ENCODE measurements at regions not wholly inside any gene's neighbourhood (a gene's known extent, or its start where the extent isn't known, plus 50 kb on each side); places are given as distances from the start of the nearest gene placed in this dataset.

DNA sequence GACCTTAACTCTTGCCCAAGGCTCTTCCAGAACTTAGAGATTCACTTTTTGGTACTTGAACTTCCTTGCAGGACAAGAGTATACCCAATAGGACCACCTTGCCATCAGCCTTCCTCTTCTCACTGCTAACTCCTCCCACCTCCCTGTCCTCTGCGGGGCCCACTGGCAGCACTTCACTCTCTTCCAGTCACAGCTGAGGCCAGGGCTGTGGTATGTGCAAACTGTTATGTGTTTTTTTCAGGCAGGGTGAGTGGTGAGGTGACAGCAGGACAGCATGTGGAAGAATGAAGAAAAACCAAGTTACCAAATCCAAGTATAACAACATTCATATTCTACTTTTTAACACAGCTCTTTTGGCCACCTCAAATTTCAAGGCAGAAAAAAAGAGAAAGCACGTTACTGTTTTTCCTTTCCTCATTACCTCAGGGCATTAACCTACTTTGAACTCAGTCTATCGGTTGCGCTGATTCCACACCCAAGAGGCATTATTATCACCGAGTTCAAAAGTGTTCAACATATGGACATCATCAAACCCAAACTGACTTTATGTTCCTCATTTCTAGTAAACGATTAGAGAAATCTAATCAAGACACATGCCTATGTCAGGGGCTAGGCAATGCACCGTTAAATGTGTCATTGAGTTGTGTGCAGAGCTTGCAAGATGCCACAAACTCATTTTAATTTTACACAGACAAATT is 605.2 kb upstream of the SYT4 start:
- TF ChIP-seq FOXP2 (optimal IDR thresholded peaks at IDR 0.05; ENCODE audit: control extremely low read depth, extremely low read length, insufficient read depth) (no peak), POLR2AphosphoS5 (IDR thresholded peaks at IDR 0.05; ENCODE audit: borderline replicate concordance, low read depth, low read length) (no peak), EZH2 (IDR thresholded peaks at IDR 0.05) (no peak)
- DNase-seq (ENCODE audit: low read depth, low spot score), result no peak
- H3K9me3 ChIP-seq (ENCODE audit: low read depth, low read length), result no peaks in the 10 kb centered on the region

DNA sequence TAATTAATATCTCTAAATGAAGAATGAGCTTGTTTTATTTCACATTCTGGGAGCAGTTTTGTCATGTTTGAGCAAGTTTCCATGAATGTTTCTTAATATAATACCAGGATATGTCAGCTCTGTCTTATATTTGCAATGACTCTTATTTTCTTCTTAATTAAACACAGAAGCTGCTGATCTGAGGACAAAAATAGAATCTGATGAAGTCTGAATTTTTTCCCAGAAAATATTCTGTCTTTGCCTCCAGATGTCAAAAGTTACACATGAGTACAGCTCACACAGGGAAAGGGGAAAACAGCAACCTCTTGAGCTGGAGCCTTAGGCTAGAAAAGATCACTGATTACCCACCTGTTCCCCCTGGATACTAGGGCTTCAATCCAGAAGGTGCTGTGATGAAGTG is 606.6 kb upstream of the SYT4 start:
- no peak overlapping the region for H3K4me3 ChIP-seq
- DNase-seq (ENCODE audit: low read depth, low spot score), result no peak
- H3K27ac ChIP-seq, result no peak overlapping the region
- no peak overlapping the region for H3K9ac ChIP-seq (ENCODE audit: insufficient read length)
- TF ChIP-seq FOXP2 (optimal IDR thresholded peaks at IDR 0.05; ENCODE audit: control extremely low read depth, extremely low read length, insufficient read depth) (no peak), POLR2AphosphoS5 (IDR thresholded peaks at IDR 0.05; ENCODE audit: borderline replicate concordance, low read depth, low read length) (no peak), EZH2 (IDR thresholded peaks at IDR 0.05) (no peak)
- no peaks in the 10 kb centered on the region for H3K36me3 ChIP-seq (ENCODE audit: insufficient read depth, low read length)
- H3K9me3 ChIP-seq (ENCODE audit: low read depth, low read length), result no peaks in the 10 kb centered on the region

More for the DNA sequence above, 605.2 kb upstream of the SYT4 start:
- H3K9ac ChIP-seq (ENCODE audit: insufficient read length), result no peak overlapping the region
- H3K36me3 ChIP-seq (ENCODE audit: insufficient read depth, low read length), result no peaks in the 10 kb centered on the region
- no peak overlapping the region for H3K4me3 ChIP-seq
- H3K27ac ChIP-seq, result no peak overlapping the region

DNA sequence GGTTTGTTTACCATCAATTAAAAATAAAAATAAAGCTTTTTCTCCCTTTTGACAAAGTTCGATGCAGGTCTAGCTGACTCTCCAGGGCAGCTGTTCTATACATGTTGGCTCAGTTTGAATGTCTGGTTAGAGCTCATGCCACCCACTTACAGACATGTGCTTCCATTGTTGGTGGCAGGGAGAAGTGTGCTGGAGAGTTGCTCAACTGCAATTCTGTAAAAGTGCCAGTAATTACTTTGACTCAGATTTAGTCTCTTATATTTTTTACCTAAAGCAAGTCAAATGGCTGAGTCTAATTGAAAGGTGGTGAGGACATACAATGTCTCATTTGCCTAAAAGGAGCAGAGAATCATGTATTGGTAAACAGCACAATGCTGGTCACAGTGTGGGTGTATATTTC is 609.1 kb upstream of the SYT4 start:
- no peak for DNase-seq (ENCODE audit: low read depth, low spot score)
- TF ChIP-seq EZH2 (IDR thresholded peaks at IDR 0.05) (no peak), POLR2AphosphoS5 (IDR thresholded peaks at IDR 0.05; ENCODE audit: borderline replicate concordance, low read depth, low read length) (no peak), FOXP2 (optimal IDR thresholded peaks at IDR 0.05; ENCODE audit: control extremely low read depth, extremely low read length, insufficient read depth) (no peak)
- no peak overlapping the region for H3K4me3 ChIP-seq
- no peak overlapping the region for H3K9ac ChIP-seq (ENCODE audit: insufficient read length)
- H3K27ac ChIP-seq, result no peak overlapping the region
- H3K36me3 ChIP-seq (ENCODE audit: insufficient read depth, low read length), result no peaks in the 10 kb centered on the region
- H3K9me3 ChIP-seq (ENCODE audit: low read depth, low read length), result no peaks in the 10 kb centered on the region

DNA sequence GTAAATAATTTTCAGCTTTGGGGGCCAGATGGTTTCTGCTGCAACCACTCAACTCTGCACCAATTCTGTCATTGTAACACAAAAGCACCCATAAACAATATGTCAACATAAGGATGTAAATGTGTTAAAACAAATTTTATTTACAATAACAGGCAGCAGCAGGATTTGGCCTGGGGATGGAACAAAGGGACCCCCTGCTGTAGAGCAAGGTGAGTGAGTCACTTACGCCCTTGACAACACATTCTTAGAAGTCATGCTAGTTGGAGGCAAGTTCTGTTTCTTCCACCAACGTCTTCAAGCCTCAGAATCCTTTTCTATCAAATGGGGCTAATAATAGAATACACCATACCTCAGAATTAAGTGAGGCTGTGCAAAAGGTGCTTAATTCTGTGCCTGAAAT is 610.2 kb upstream of the SYT4 start:
- Histone ChIP-seq H3K4me3 (no peak overlapping the region), H3K9me3 (ENCODE audit: low read depth, low read length) (no peaks in the 10 kb centered on the region), H3K27ac (no peak overlapping the region), H3K36me3 (ENCODE audit: insufficient read depth, low read length) (no peaks in the 10 kb centered on the region), H3K9ac (ENCODE audit: insufficient read length) (no peak overlapping the region)
- TF ChIP-seq EZH2 (IDR thresholded peaks at IDR 0.05) (no peak), POLR2AphosphoS5 (IDR thresholded peaks at IDR 0.05; ENCODE audit: borderline replicate concordance, low read depth, low read length) (no peak), FOXP2 (optimal IDR thresholded peaks at IDR 0.05; ENCODE audit: control extremely low read depth, extremely low read length, insufficient read depth) (no peak)
- DNase-seq (ENCODE audit: low read depth, low spot score), result no peak

DNA sequence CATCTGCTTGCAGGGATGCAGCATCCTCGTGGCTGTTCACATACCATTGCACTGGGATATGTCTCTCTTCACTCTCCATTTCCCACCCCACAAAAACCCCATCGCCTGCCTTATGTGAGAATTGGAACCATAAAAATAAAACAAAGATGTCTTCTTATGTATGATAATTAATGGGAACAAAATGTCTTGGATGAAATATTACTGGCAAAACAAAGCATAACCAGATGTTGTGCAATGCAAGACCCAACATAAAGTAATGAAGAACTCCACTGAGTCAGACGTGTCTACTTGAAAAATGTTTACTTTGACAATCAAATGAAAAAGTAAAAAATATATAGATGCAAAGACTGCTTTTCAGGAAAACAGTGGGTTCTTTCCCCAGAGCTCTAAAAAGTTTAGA is 611.3 kb upstream of the SYT4 start:
- H3K9me3 ChIP-seq (ENCODE audit: low read depth, low read length), result no peaks in the 10 kb centered on the region

DNA sequence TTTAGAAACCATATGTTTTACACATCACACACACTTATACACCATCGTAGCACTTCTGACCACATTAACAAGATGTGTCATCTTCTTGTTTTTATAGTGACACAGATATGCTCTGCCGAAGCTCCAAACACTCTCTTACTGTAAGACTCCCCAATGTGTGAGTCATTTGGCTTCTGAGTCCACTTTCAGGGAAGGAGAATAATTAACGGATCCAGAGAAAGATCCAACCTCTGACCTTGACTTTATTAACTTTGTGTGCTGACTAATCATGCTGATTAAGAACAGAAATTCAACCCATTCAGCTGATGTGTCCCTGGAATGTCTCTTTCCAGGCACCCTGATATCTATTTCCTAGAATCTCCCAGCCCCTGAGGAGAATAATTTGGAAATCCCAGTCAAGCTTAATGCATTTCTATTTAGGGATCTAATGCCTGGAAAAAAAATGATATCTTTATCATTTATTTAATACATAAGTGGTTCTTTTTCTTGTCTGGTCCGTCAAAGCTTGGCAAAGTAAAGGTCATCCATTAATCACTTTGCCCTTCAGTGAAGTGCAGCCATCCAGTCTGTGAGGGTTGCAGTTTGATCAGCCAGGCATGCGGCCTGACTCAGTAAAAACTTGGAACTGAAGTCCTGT is 615.8 kb upstream of the SYT4 start:
- TF ChIP-seq POLR2AphosphoS5 (IDR thresholded peaks at IDR 0.05; ENCODE audit: borderline replicate concordance, low read depth, low read length) (no peak), FOXP2 (optimal IDR thresholded peaks at IDR 0.05; ENCODE audit: control extremely low read depth, extremely low read length, insufficient read depth) (no peak), EZH2 (IDR thresholded peaks at IDR 0.05) (no peak)
- Histone ChIP-seq H3K9me3 (ENCODE audit: low read depth, low read length) (no peaks in the 10 kb centered on the region), H3K36me3 (ENCODE audit: insufficient read depth, low read length) (no peaks in the 10 kb centered on the region), H3K27ac (no peak overlapping the region), H3K9ac (ENCODE audit: insufficient read length) (no peak overlapping the region), H3K4me3 (no peak overlapping the region)
- DNase-seq (ENCODE audit: low read depth, low spot score), result no peak

More for the DNA sequence above, 611.3 kb upstream of the SYT4 start:
- H3K9ac ChIP-seq (ENCODE audit: insufficient read length), result no peak overlapping the region
- H3K4me3 ChIP-seq, result no peak overlapping the region
- H3K27ac ChIP-seq, result no peak overlapping the region
- no peak for DNase-seq (ENCODE audit: low read depth, low spot score)
- TF ChIP-seq FOXP2 (optimal IDR thresholded peaks at IDR 0.05; ENCODE audit: control extremely low read depth, extremely low read length, insufficient read depth), result no peak
- no peak for TF ChIP-seq EZH2 (IDR thresholded peaks at IDR 0.05)
- no peak for TF ChIP-seq POLR2AphosphoS5 (IDR thresholded peaks at IDR 0.05; ENCODE audit: borderline replicate concordance, low read depth, low read length)
- no peaks in the 10 kb centered on the region for H3K36me3 ChIP-seq (ENCODE audit: insufficient read depth, low read length)

DNA sequence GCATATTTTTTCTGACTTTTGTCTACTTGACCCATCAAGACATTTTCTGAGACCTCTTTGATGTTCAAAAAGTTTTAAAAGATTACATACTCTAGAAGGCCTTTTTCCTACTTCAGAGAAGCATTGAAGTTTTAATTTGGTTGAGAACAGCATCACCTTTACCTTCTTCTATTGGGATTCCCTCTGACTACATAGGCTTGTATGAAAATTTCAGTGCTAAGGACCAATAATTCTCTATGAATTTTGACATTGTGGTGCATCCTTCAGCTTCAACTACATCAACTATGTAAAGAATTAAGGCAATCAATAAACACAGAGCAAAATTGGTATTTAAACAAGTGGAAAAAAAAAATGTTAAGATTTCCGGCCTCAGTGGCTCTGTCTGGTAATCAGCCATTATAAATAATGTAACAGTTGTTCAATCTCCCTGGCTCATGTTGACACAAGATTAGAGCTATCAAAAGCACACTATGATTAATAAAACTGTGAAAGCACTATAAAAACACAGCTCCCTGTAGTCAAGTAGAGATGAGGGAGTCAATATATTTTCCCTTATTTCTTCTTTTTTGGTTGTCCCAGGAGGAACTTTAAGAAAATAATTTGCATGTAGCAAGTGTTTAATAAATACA is 627.0 kb upstream of the SYT4 start:
- H3K36me3 ChIP-seq (ENCODE audit: insufficient read depth, low read length), result no peaks in the 10 kb centered on the region
- H3K9ac ChIP-seq (ENCODE audit: insufficient read length), result no peak overlapping the region
- TF ChIP-seq POLR2AphosphoS5 (IDR thresholded peaks at IDR 0.05; ENCODE audit: borderline replicate concordance, low read depth, low read length) (no peak), EZH2 (IDR thresholded peaks at IDR 0.05) (no peak), FOXP2 (optimal IDR thresholded peaks at IDR 0.05; ENCODE audit: control extremely low read depth, extremely low read length, insufficient read depth) (no peak)
- no peak overlapping the region for H3K4me3 ChIP-seq
- no peaks in the 10 kb centered on the region for H3K9me3 ChIP-seq (ENCODE audit: low read depth, low read length)
- H3K27ac ChIP-seq, result no peak overlapping the region
- no peak for DNase-seq (ENCODE audit: low read depth, low spot score)

DNA sequence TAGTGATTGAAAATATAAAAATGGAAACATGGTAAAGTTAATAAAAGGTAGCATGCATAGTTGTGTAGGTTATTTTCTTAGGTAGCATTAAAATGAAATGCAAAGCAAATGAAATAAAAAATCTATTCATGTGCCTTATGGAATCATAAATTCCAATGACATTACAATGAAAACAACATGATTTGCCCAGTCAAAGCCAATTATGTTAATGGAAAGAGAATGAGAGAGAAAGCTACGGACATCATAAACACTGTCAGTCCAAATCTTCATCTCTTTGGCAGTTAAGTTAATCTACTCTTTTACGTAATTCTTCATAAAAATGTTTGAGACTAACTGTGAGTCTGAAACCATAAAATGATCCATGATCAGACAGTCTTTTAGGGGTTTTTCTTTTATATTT is 636.7 kb upstream of the SYT4 start:
- Histone ChIP-seq H3K4me3 (no peak overlapping the region), H3K9me3 (ENCODE audit: low read depth, low read length) (no peaks in the 10 kb centered on the region), H3K27ac (no peak overlapping the region), H3K36me3 (ENCODE audit: insufficient read depth, low read length) (no peaks in the 10 kb centered on the region), H3K9ac (ENCODE audit: insufficient read length) (no peak overlapping the region)
- no peak for TF ChIP-seq FOXP2 (optimal IDR thresholded peaks at IDR 0.05; ENCODE audit: control extremely low read depth, extremely low read length, insufficient read depth)
- TF ChIP-seq EZH2 (IDR thresholded peaks at IDR 0.05), result no peak
- TF ChIP-seq POLR2AphosphoS5 (IDR thresholded peaks at IDR 0.05; ENCODE audit: borderline replicate concordance, low read depth, low read length), result no peak
- no peak for DNase-seq (ENCODE audit: low read depth, low spot score)

Measured in SK-N-MC (cell line).